ENCODE measurements at regions not wholly inside any gene's neighbourhood (a gene's known extent, or its start where the extent isn't known, plus 50 kb on each side); places are given as distances from the start of the nearest gene placed in this dataset.

- Histone ChIP-seq H3K9me3 (ENCODE audit: control insufficient read depth, low read length) (no peaks in the 10 kb centered on the region), H3K36me3 (ENCODE audit: control insufficient read depth, insufficient read depth, low read length) (no peaks in the 10 kb centered on the region), H3K4me1 (ENCODE audit: control insufficient read depth, insufficient read depth, low read length, poor library complexity, severe bottlenecking) (no peaks in the 10 kb centered on the region), H3K27ac (ENCODE audit: insufficient read depth, low read length, poor library complexity, severe bottlenecking) (no peak overlapping the region), H3K4me3 (ENCODE audit: insufficient read depth, low read depth, low read length, poor library complexity, severe bottlenecking) (no peak overlapping the region), H3K27me3 (replicated peaks; ENCODE audit: control insufficient read depth, insufficient read depth, low read length, poor library complexity, severe bottlenecking) (no peaks in the 10 kb centered on the region)
- no peak for DNase-seq
These were observed 129.8 kb downstream of the SEC23A start for GRCh38 chr14:38973083-38973700.

GRCh38 chr14:38972511-38972910 lies 130.5 kb downstream of the SEC23A start:
- Histone ChIP-seq H3K4me3 (ENCODE audit: insufficient read depth, low read depth, low read length, poor library complexity, severe bottlenecking) (no peak overlapping the region), H3K4me1 (ENCODE audit: control insufficient read depth, insufficient read depth, low read length, poor library complexity, severe bottlenecking) (no peaks in the 10 kb centered on the region), H3K36me3 (ENCODE audit: control insufficient read depth, insufficient read depth, low read length) (no peaks in the 10 kb centered on the region), H3K27ac (ENCODE audit: insufficient read depth, low read length, poor library complexity, severe bottlenecking) (no peak overlapping the region), H3K27me3 (replicated peaks; ENCODE audit: control insufficient read depth, insufficient read depth, low read length, poor library complexity, severe bottlenecking) (no peaks in the 10 kb centered on the region), H3K9me3 (ENCODE audit: control insufficient read depth, low read length) (no peaks in the 10 kb centered on the region)
- DNase-seq = no peak

DNA sequence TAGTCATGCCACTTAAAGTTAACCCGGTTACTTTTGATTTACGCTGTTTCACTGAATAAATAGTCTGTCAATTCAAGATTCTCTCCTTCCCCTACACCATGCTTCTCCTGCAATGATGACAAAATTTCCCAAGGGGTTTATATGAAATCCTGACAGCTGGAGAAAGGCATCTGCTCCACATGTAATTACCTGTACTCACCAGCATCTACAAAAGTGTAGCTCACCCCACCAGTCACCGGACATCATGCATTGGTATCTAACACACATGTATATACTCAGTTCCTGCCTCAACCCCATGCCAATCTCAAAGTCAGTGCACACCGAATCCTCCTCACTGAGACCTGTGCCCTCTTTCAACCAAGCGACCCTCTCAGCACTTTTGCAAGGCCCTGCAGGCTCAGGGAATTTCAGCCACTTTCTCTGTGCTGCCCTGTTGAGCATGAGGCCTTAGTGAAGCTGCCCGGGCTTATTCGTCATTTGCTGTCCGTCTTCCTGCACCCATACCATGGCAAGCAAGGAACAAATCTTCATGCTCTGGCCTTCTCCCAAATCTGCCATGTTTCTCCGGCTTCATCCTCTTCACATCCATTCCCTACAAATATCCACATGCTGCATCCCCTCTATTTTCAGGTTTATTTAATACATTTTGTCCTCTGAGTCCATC lies 131.6 kb downstream of the SEC23A start:
- no peaks in the 10 kb centered on the region for H3K27me3 ChIP-seq (replicated peaks; ENCODE audit: control insufficient read depth, insufficient read depth, low read length, poor library complexity, severe bottlenecking)
- no peaks in the 10 kb centered on the region for H3K4me1 ChIP-seq (ENCODE audit: control insufficient read depth, insufficient read depth, low read length, poor library complexity, severe bottlenecking)
- no peak for DNase-seq
- no peaks in the 10 kb centered on the region for H3K36me3 ChIP-seq (ENCODE audit: control insufficient read depth, insufficient read depth, low read length)
- H3K27ac ChIP-seq (ENCODE audit: insufficient read depth, low read length, poor library complexity, severe bottlenecking) = no peak overlapping the region
- H3K4me3 ChIP-seq (ENCODE audit: insufficient read depth, low read depth, low read length, poor library complexity, severe bottlenecking) = no peak overlapping the region
- H3K9me3 ChIP-seq (ENCODE audit: control insufficient read depth, low read length) = no peaks in the 10 kb centered on the region

- DNase-seq = no peak
- Histone ChIP-seq H3K9me3 (ENCODE audit: control insufficient read depth, low read length) (no peaks in the 10 kb centered on the region), H3K4me3 (ENCODE audit: insufficient read depth, low read depth, low read length, poor library complexity, severe bottlenecking) (no peak overlapping the region), H3K27me3 (replicated peaks; ENCODE audit: control insufficient read depth, insufficient read depth, low read length, poor library complexity, severe bottlenecking) (no peaks in the 10 kb centered on the region), H3K36me3 (ENCODE audit: control insufficient read depth, insufficient read depth, low read length) (no peaks in the 10 kb centered on the region), H3K27ac (ENCODE audit: insufficient read depth, low read length, poor library complexity, severe bottlenecking) (no peak overlapping the region), H3K4me1 (ENCODE audit: control insufficient read depth, insufficient read depth, low read length, poor library complexity, severe bottlenecking) (no peaks in the 10 kb centered on the region)
These were observed 138.4 kb downstream of the SEC23A start for GRCh38 chr14:38964630-38965029.

DNA sequence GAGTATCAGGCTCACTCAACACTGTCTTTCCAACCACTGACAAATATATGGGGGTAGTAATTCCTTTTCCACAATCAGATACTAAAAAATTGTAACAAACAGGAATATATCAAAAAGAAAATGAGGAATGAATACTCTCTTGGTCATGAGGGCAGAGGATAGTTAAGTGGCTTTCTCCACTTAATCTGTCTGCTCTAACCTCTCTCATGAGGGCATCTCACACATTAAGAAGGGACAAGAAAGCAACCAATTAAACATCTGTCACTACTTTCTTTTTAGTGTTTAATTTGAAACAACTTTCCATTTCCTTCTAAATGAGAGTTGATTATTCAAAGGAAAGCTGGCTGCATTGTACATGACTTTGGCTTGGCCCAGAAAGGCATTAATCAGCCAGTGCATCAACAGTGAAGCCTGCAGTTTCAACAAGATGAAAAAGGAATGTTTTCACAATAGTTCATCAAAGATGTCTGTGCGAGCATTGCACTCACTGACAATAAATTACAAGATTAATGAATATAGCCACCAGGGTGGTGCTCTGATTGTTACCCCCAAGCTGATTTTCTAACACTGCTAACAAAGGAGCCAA lies 142.0 kb downstream of the SEC23A start:
- H3K36me3 ChIP-seq (ENCODE audit: control insufficient read depth, insufficient read depth, low read length) = no peaks in the 10 kb centered on the region
- H3K4me3 ChIP-seq (ENCODE audit: insufficient read depth, low read depth, low read length, poor library complexity, severe bottlenecking) = no peak overlapping the region
- H3K27me3 ChIP-seq (replicated peaks; ENCODE audit: control insufficient read depth, insufficient read depth, low read length, poor library complexity, severe bottlenecking) = no peaks in the 10 kb centered on the region
- DNase-seq = no peak
- no peaks in the 10 kb centered on the region for H3K9me3 ChIP-seq (ENCODE audit: control insufficient read depth, low read length)
- H3K27ac ChIP-seq (ENCODE audit: insufficient read depth, low read length, poor library complexity, severe bottlenecking) = no peak overlapping the region
- H3K4me1 ChIP-seq (ENCODE audit: control insufficient read depth, insufficient read depth, low read length, poor library complexity, severe bottlenecking) = no peaks in the 10 kb centered on the region

- H3K4me3 ChIP-seq (ENCODE audit: insufficient read depth, low read depth, low read length, poor library complexity, severe bottlenecking) = no peak overlapping the region
- no peaks in the 10 kb centered on the region for H3K4me1 ChIP-seq (ENCODE audit: control insufficient read depth, insufficient read depth, low read length, poor library complexity, severe bottlenecking)
- no peak overlapping the region for H3K27ac ChIP-seq (ENCODE audit: insufficient read depth, low read length, poor library complexity, severe bottlenecking)
- DNase-seq = no peak
- no peaks in the 10 kb centered on the region for H3K9me3 ChIP-seq (ENCODE audit: control insufficient read depth, low read length)
- no peaks in the 10 kb centered on the region for H3K36me3 ChIP-seq (ENCODE audit: control insufficient read depth, insufficient read depth, low read length)
- H3K27me3 ChIP-seq (replicated peaks; ENCODE audit: control insufficient read depth, insufficient read depth, low read length, poor library complexity, severe bottlenecking) = no peaks in the 10 kb centered on the region
These were observed 144.0 kb downstream of the SEC23A start for GRCh38 chr14:38959021-38959420.

- no peak for DNase-seq
- Histone ChIP-seq H3K36me3 (ENCODE audit: control insufficient read depth, insufficient read depth, low read length) (no peaks in the 10 kb centered on the region), H3K27me3 (replicated peaks; ENCODE audit: control insufficient read depth, insufficient read depth, low read length, poor library complexity, severe bottlenecking) (no peaks in the 10 kb centered on the region), H3K27ac (ENCODE audit: insufficient read depth, low read length, poor library complexity, severe bottlenecking) (no peak overlapping the region), H3K9me3 (ENCODE audit: control insufficient read depth, low read length) (no peaks in the 10 kb centered on the region), H3K4me1 (ENCODE audit: control insufficient read depth, insufficient read depth, low read length, poor library complexity, severe bottlenecking) (no peaks in the 10 kb centered on the region), H3K4me3 (ENCODE audit: insufficient read depth, low read depth, low read length, poor library complexity, severe bottlenecking) (no peak overlapping the region)
These were observed 144.4 kb downstream of the SEC23A start for GRCh38 chr14:38958589-38958988.

GRCh38 chr14:38951451-38951850 lies 151.6 kb downstream of the SEC23A start:
- DNase-seq = no peak
- no peaks in the 10 kb centered on the region for H3K27me3 ChIP-seq (replicated peaks; ENCODE audit: control insufficient read depth, insufficient read depth, low read length, poor library complexity, severe bottlenecking)
- no peaks in the 10 kb centered on the region for H3K36me3 ChIP-seq (ENCODE audit: control insufficient read depth, insufficient read depth, low read length)
- H3K4me1 ChIP-seq (ENCODE audit: control insufficient read depth, insufficient read depth, low read length, poor library complexity, severe bottlenecking) = no peaks in the 10 kb centered on the region
- H3K4me3 ChIP-seq (ENCODE audit: insufficient read depth, low read depth, low read length, poor library complexity, severe bottlenecking) = no peak overlapping the region
- no peak overlapping the region for H3K27ac ChIP-seq (ENCODE audit: insufficient read depth, low read length, poor library complexity, severe bottlenecking)
- H3K9me3 ChIP-seq (ENCODE audit: control insufficient read depth, low read length) = no peaks in the 10 kb centered on the region

DNA sequence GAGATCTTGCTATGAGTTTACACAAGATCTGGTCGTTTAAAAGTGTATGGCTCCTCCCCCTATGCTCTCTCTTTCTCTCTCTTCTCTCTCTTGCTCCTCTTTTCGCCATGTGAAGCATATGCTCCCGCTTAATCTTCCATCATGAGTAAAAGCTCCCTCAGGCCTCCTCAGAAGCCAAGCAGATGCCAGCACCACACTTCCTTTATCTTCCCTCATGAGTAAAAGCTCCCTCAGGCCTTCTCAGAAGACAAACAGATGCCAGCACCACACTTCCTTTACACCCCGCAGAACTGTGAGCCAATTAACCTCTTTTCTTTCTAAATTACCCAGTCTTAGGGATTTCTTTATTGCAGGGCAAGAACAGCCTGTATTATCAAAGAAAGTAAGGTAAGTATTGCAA lies 152.4 kb downstream of the SEC23A start:
- DNase-seq = no peak
- no peaks in the 10 kb centered on the region for H3K9me3 ChIP-seq (ENCODE audit: control insufficient read depth, low read length)
- H3K4me3 ChIP-seq (ENCODE audit: insufficient read depth, low read depth, low read length, poor library complexity, severe bottlenecking) = no peak overlapping the region
- no peaks in the 10 kb centered on the region for H3K36me3 ChIP-seq (ENCODE audit: control insufficient read depth, insufficient read depth, low read length)
- H3K4me1 ChIP-seq (ENCODE audit: control insufficient read depth, insufficient read depth, low read length, poor library complexity, severe bottlenecking) = no peaks in the 10 kb centered on the region
- H3K27ac ChIP-seq (ENCODE audit: insufficient read depth, low read length, poor library complexity, severe bottlenecking) = no peak overlapping the region
- no peaks in the 10 kb centered on the region for H3K27me3 ChIP-seq (replicated peaks; ENCODE audit: control insufficient read depth, insufficient read depth, low read length, poor library complexity, severe bottlenecking)

- DNase-seq = no peak
- Histone ChIP-seq H3K27me3 (replicated peaks; ENCODE audit: control insufficient read depth, insufficient read depth, low read length, poor library complexity, severe bottlenecking) (no peaks in the 10 kb centered on the region), H3K4me3 (ENCODE audit: insufficient read depth, low read depth, low read length, poor library complexity, severe bottlenecking) (no peak overlapping the region), H3K9me3 (ENCODE audit: control insufficient read depth, low read length) (no peaks in the 10 kb centered on the region), H3K27ac (ENCODE audit: insufficient read depth, low read length, poor library complexity, severe bottlenecking) (no peak overlapping the region), H3K4me1 (ENCODE audit: control insufficient read depth, insufficient read depth, low read length, poor library complexity, severe bottlenecking) (no peaks in the 10 kb centered on the region), H3K36me3 (ENCODE audit: control insufficient read depth, insufficient read depth, low read length) (no peaks in the 10 kb centered on the region)
These were observed 154.5 kb downstream of the SEC23A start for GRCh38 chr14:38948576-38948975.
